Kidney tubule cell (primary cell): ENCODE measurements at regions not wholly inside any gene's neighbourhood (a gene's known extent, or its start where the extent isn't known, plus 50 kb on each side); places are given as distances from the start of the nearest gene placed in this dataset.

Experiments
- DNase-seq: peaks from one replicate; pipeline ENCODE4 v3.0.0-alpha.2; 2018; ENCODE audit warnings: low spot score

- no peak for DNase-seq
Observed at GRCh38 chr21:32216293-32216692, 62.6 kb downstream of the MIS18A start.

GRCh38 chr21:32215306-32215685 lies 63.6 kb downstream of the MIS18A start:
- no peak for DNase-seq

- DNase-seq, result peak; percentile 18
Observed at GRCh38 chr21:32214654-32215305, 64.1 kb downstream of the MIS18A start.

GRCh38 chr21:32212116-32212515 lies 66.7 kb downstream of the MIS18A start:
- DNase-seq, result no peak

GRCh38 chr21:32211306-32211705 lies 67.5 kb downstream of the MIS18A start:
- DNase-seq, result no peak

- no peak for DNase-seq
Observed at GRCh38 chr21:32209580-32209979, 69.3 kb downstream of the MIS18A start.

- DNase-seq, result no peak
Observed at GRCh38 chr21:32207406-32207716, 71.5 kb downstream of the MIS18A start.

GRCh38 chr21:32206631-32207405 lies 72.0 kb downstream of the MIS18A start:
- no peak for DNase-seq

GRCh38 chr21:32203877-32204480 lies 74.9 kb downstream of the MIS18A start:
- DNase-seq, result no peak

GRCh38 chr21:32200029-32200428 lies 78.8 kb downstream of the MIS18A start:
- no peak for DNase-seq

- DNase-seq, result no peak
Observed at GRCh38 chr21:32198384-32198783, 80.5 kb downstream of the MIS18A start.

GRCh38 chr21:32197896-32198295 lies 81.0 kb downstream of the MIS18A start:
- no peak for DNase-seq

GRCh38 chr21:32196001-32196400 lies 82.8 kb downstream of the MIS18A start:
- DNase-seq, result no peak

- no peak for DNase-seq
Observed at GRCh38 chr21:32193098-32193465, 85.8 kb downstream of the MIS18A start.

- no peak for DNase-seq
Observed at GRCh38 chr21:32192291-32193097, 86.4 kb downstream of the MIS18A start.

GRCh38 chr21:32190493-32191144 lies 88.2 kb downstream of the MIS18A start:
- no peak for DNase-seq

GRCh38 chr21:32189688-32190483 lies 89.0 kb downstream of the MIS18A start:
- no peak for DNase-seq

- no peak for DNase-seq
Observed at GRCh38 chr21:32186804-32187203, 92.0 kb downstream of the MIS18A start.

- no peak for DNase-seq
Observed at GRCh38 chr21:32185726-32186125, 93.1 kb downstream of the MIS18A start.

- DNase-seq, result no peak
Observed at GRCh38 chr21:32185103-32185502, 93.7 kb downstream of the MIS18A start.

- DNase-seq, result no peak
Observed at GRCh38 chr21:32184485-32184884, 94.4 kb downstream of the MIS18A start.
